WTC11 (cell line): ENCODE measurements at regions not wholly inside any gene's neighbourhood (a gene's known extent, or its start where the extent isn't known, plus 50 kb on each side); places are given as distances from the start of the nearest gene placed in this dataset.

Experiments
- ATAC-seq: fragments of 200-7000 bp; cut with Tn5 transposase; 2 replicates; pipeline ENCODE4 v1.10.0; 2021; ENCODE audit warnings: mild to moderate bottlenecking, moderate library complexity
- CTCF ChIA-PET: fragments of 300-600 bp; sonication (Branson Sonifier 250); formaldehyde crosslinking; loops from one replicate; lab custom pipeline; 2021; ENCODE audit warnings: antibody characterized with exemption; lab: Charles Lee
- POLR2A ChIA-PET: fragments of 350-600 bp; sonication (Branson Sonifier 250); formaldehyde crosslinking; loops from one replicate; lab custom pipeline; 2021; ENCODE audit warnings: antibody characterized with exemption; lab: Charles Lee
- DNase-seq: peaks from one replicate; pipeline ENCODE4 v3.0.0; 2021; ENCODE audit warnings: low spot score
- H3K27ac Mint-ChIP-seq: 2 replicates; pipeline ENCODE4 v1.8.0; 2021; ENCODE audit warnings: mixed read lengths
- H3K27me3 Mint-ChIP-seq: 2 replicates; pipeline ENCODE4 v1.8.0; 2021; ENCODE audit warnings: low read depth, mild to moderate bottlenecking, moderate library complexity, mixed read lengths
- H3K36me3 Mint-ChIP-seq: 2 replicates; pipeline ENCODE4 v1.8.0; 2021; ENCODE audit warnings: mixed read lengths
- H3K4me1 Mint-ChIP-seq: 2 replicates; pipeline ENCODE4 v1.8.0; 2022; ENCODE audit warnings: mixed read lengths
- H3K4me3 Mint-ChIP-seq: 2 replicates; pipeline ENCODE4 v1.8.0; 2021; ENCODE audit warnings: mild to moderate bottlenecking, moderate library complexity, mixed read lengths
- H3K9me3 Mint-ChIP-seq: 2 replicates; pipeline ENCODE4 v1.8.0; 2021; ENCODE audit warnings: mixed read lengths
- CREM ChIP-seq: sonication (generic); formaldehyde crosslinking; IDR thresholded peaks from 2 replicates; pipeline ENCODE4 v1.8.1; 2022; ENCODE audit warnings: mild to moderate bottlenecking, missing genetic modification reagents, moderate library complexity
- EMX1 ChIP-seq: fragments of 250-450 bp; sonication (Bioruptor Pico); IDR thresholded peaks from 2 replicates; pipeline ENCODE4 v1.8.0; 2021; ENCODE audit warnings: mild to moderate bottlenecking
- ETV6 ChIP-seq: sonication (generic); formaldehyde crosslinking; IDR thresholded peaks from 2 replicates; pipeline ENCODE4 v1.8.1; 2022; ENCODE audit warnings: mild to moderate bottlenecking, missing genetic modification reagents
- FOXK1 ChIP-seq: sonication (generic); formaldehyde crosslinking; IDR thresholded peaks from 2 replicates; pipeline ENCODE4 v1.8.0; 2022; ENCODE audit warnings: mild to moderate bottlenecking, moderate library complexity, missing genetic modification reagents
- FOXP1 ChIP-seq: sonication (generic); formaldehyde crosslinking; IDR thresholded peaks from 2 replicates; pipeline ENCODE4 v1.8.0; 2022; ENCODE audit warnings: missing genetic modification reagents, mild to moderate bottlenecking, moderate library complexity, borderline replicate concordance
- GABPB1 ChIP-seq: sonication (generic); formaldehyde crosslinking; IDR thresholded peaks from 2 replicates; pipeline ENCODE4 v1.8.1; 2023; ENCODE audit warnings: mild to moderate bottlenecking, missing genetic modification reagents
- JUN ChIP-seq: sonication (generic); formaldehyde crosslinking; IDR thresholded peaks from 2 replicates; pipeline ENCODE4 v1.8.0; 2023; ENCODE audit warnings: mild to moderate bottlenecking, missing genetic modification reagents
- KAT7 ChIP-seq: sonication (generic); formaldehyde crosslinking; IDR thresholded peaks from 2 replicates; pipeline ENCODE4 v1.8.1; 2023; ENCODE audit warnings: missing genetic modification reagents, mild to moderate bottlenecking, borderline replicate concordance
- NFE2L1 ChIP-seq: sonication (generic); formaldehyde crosslinking; IDR thresholded peaks from 2 replicates; pipeline ENCODE4 v1.8.1; 2023; ENCODE audit warnings: missing genetic modification reagents
- NR1H2 ChIP-seq: sonication (generic); formaldehyde crosslinking; IDR thresholded peaks from 2 replicates; pipeline ENCODE4 v1.9.0; 2021; ENCODE audit warnings: mild to moderate bottlenecking, moderate library complexity, missing genetic modification reagents
- NR3C1 ChIP-seq: sonication (generic); formaldehyde crosslinking; conservative IDR thresholded peaks from 2 replicates; pipeline ENCODE4 v1.8.1; 2023; ENCODE audit warnings: low read depth, mild to moderate bottlenecking, missing genetic modification reagents
- OVOL2 ChIP-seq: fragments of 250-450 bp; sonication (Bioruptor Pico); IDR thresholded peaks from 2 replicates; pipeline ENCODE4 v1.9.0; 2021; ENCODE audit warnings: mild to moderate bottlenecking, borderline replicate concordance
- SP1 ChIP-seq: sonication (generic); formaldehyde crosslinking; conservative IDR thresholded peaks from 2 replicates; pipeline ENCODE4 v1.8.1; 2022; ENCODE audit warnings: missing genetic modification reagents
- ZNF416 ChIP-seq: fragments of 250-450 bp; sonication (Bioruptor Pico); IDR thresholded peaks from 2 replicates; pipeline ENCODE4 v1.9.0; 2021; ENCODE audit warnings: mild to moderate bottlenecking, inconsistent platforms
- TF ChIP-seq, protein P1 (sequence below): sonication (generic); formaldehyde crosslinking; IDR thresholded peaks from 2 replicates; pipeline ENCODE4 v1.8.1; 2022; ENCODE audit warnings: mild to moderate bottlenecking, moderate library complexity, missing genetic modification reagents
- TF ChIP-seq, protein P2 (sequence below): fragments of 250-450 bp; sonication (Bioruptor Pico); IDR thresholded peaks from 2 replicates; pipeline ENCODE4 v1.9.0; 2021; ENCODE audit warnings: mild to moderate bottlenecking
- TF ChIP-seq, protein P3 (sequence below): fragments of 250-450 bp; sonication (Bioruptor Pico); IDR thresholded peaks from 2 replicates; pipeline ENCODE4 v1.9.0; 2021; ENCODE audit warnings: mild to moderate bottlenecking, borderline replicate concordance
- TF ChIP-seq, protein P4 (sequence below): sonication (generic); formaldehyde crosslinking; IDR thresholded peaks from 2 replicates; pipeline ENCODE4 v1.8.0; 2022; ENCODE audit warnings: mild to moderate bottlenecking, missing genetic modification reagents
- TF ChIP-seq, protein P5 (sequence below): sonication (generic); formaldehyde crosslinking; IDR thresholded peaks from 2 replicates; pipeline ENCODE4 v1.8.0; 2022; ENCODE audit warnings: mild to moderate bottlenecking, missing genetic modification reagents
- TF ChIP-seq, protein P6 (sequence below): sonication (generic); formaldehyde crosslinking; IDR thresholded peaks from 2 replicates; pipeline ENCODE4 v1.8.0; 2023; ENCODE audit warnings: mild to moderate bottlenecking, missing genetic modification reagents

DNA sequence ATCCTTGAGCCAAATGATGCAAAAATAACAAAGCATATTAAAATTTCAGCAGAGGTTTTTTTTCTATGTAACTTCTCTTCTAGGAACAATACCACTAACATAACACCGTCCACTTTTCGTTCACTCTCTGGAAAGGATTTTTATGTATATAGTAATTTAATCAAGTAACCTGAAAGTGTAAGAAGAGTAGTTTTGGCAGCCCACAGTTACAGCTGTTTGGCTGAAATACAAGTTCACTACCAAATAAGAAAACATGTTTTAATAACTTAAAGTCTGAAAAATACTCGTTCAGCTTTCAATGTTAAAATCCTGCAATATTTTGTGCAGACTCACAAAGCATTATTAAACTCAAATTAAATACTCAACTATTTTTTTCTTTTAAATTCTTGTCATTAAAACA lies 896.8 kb upstream of the ADGRL4 start:
- ATAC-seq: no peak
- Mint-ChIP-seq H3K4me1 (no peaks in the 10 kb centered on the region), H3K27ac (no peak overlapping the region), H3K27me3 (peaks cover 4% of the 10 kb centered on the region), H3K4me3 (no peak overlapping the region), H3K9me3 (peaks cover 27% of the 10 kb centered on the region), H3K36me3 (peaks cover 25% of the 10 kb centered on the region)
- DNase-seq: no peak
- POLR2A ChIA-PET: no interaction called here
- CTCF ChIA-PET: no interaction called here
- TF ChIP-seq ZNF416 (CRISPR knock-in tag): no peak
- TF ChIP-seq NR3C1: no peak
- TF ChIP-seq FOXP1: no peak
- no peak for TF ChIP-seq KAT7 (CRISPR knock-in tag)
- no peak for TF ChIP-seq ETV6
- TF ChIP-seq, protein P1, sequence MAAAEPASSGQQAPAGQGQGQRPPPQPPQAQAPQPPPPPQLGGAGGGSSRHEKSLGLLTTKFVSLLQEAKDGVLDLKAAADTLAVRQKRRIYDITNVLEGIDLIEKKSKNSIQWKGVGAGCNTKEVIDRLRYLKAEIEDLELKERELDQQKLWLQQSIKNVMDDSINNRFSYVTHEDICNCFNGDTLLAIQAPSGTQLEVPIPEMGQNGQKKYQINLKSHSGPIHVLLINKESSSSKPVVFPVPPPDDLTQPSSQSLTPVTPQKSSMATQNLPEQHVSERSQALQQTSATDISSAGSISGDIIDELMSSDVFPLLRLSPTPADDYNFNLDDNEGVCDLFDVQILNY: no peak
- no peak for TF ChIP-seq OVOL2 (CRISPR knock-in tag)
- TF ChIP-seq, protein P2, sequence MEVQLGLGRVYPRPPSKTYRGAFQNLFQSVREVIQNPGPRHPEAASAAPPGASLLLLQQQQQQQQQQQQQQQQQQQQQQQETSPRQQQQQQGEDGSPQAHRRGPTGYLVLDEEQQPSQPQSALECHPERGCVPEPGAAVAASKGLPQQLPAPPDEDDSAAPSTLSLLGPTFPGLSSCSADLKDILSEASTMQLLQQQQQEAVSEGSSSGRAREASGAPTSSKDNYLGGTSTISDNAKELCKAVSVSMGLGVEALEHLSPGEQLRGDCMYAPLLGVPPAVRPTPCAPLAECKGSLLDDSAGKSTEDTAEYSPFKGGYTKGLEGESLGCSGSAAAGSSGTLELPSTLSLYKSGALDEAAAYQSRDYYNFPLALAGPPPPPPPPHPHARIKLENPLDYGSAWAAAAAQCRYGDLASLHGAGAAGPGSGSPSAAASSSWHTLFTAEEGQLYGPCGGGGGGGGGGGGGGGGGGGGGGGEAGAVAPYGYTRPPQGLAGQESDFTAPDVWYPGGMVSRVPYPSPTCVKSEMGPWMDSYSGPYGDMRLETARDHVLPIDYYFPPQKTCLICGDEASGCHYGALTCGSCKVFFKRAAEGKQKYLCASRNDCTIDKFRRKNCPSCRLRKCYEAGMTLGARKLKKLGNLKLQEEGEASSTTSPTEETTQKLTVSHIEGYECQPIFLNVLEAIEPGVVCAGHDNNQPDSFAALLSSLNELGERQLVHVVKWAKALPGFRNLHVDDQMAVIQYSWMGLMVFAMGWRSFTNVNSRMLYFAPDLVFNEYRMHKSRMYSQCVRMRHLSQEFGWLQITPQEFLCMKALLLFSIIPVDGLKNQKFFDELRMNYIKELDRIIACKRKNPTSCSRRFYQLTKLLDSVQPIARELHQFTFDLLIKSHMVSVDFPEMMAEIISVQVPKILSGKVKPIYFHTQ: no peak
- TF ChIP-seq, protein P3, sequence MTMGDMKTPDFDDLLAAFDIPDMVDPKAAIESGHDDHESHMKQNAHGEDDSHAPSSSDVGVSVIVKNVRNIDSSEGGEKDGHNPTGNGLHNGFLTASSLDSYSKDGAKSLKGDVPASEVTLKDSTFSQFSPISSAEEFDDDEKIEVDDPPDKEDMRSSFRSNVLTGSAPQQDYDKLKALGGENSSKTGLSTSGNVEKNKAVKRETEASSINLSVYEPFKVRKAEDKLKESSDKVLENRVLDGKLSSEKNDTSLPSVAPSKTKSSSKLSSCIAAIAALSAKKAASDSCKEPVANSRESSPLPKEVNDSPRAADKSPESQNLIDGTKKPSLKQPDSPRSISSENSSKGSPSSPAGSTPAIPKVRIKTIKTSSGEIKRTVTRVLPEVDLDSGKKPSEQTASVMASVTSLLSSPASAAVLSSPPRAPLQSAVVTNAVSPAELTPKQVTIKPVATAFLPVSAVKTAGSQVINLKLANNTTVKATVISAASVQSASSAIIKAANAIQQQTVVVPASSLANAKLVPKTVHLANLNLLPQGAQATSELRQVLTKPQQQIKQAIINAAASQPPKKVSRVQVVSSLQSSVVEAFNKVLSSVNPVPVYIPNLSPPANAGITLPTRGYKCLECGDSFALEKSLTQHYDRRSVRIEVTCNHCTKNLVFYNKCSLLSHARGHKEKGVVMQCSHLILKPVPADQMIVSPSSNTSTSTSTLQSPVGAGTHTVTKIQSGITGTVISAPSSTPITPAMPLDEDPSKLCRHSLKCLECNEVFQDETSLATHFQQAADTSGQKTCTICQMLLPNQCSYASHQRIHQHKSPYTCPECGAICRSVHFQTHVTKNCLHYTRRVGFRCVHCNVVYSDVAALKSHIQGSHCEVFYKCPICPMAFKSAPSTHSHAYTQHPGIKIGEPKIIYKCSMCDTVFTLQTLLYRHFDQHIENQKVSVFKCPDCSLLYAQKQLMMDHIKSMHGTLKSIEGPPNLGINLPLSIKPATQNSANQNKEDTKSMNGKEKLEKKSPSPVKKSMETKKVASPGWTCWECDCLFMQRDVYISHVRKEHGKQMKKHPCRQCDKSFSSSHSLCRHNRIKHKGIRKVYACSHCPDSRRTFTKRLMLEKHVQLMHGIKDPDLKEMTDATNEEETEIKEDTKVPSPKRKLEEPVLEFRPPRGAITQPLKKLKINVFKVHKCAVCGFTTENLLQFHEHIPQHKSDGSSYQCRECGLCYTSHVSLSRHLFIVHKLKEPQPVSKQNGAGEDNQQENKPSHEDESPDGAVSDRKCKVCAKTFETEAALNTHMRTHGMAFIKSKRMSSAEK: no peak
- TF ChIP-seq, protein P4, sequence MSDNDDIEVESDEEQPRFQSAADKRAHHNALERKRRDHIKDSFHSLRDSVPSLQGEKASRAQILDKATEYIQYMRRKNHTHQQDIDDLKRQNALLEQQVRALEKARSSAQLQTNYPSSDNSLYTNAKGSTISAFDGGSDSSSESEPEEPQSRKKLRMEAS: no peak
- TF ChIP-seq NR1H2 (CRISPR knock-in tag): no peak
- no peak for TF ChIP-seq FOXK1 (CRISPR knock-in tag)

DNA sequence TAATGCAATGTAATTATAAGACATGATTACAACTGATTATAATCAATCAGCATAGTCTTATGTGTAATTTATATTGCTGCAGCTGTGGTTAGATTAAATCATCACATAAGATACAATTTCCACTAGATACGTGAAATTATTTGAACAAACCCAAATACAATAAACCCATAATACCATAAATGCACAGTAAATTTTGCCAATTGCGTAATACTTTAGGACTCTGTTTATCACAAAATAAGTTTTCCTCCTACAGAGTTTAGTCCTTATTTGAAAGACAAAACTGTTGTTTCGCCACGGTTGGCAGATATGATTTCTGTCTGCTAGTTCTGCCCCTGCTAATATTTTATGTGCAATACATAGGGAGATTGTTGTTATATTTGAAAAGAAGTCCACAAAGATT lies 895.9 kb upstream of the ADGRL4 start:
- no peak for DNase-seq
- CTCF ChIA-PET: no interaction called here
- TF ChIP-seq ZNF416 (CRISPR knock-in tag) (no peak), JUN (CRISPR knock-in tag) (no peak), OVOL2 (CRISPR knock-in tag) (no peak), GABPB1 (no peak), SP1 (no peak), NFE2L1 (CRISPR knock-in tag) (no peak), EMX1 (CRISPR knock-in tag) (no peak), CREM (CRISPR knock-in tag) (no peak)
- TF ChIP-seq, protein P5, sequence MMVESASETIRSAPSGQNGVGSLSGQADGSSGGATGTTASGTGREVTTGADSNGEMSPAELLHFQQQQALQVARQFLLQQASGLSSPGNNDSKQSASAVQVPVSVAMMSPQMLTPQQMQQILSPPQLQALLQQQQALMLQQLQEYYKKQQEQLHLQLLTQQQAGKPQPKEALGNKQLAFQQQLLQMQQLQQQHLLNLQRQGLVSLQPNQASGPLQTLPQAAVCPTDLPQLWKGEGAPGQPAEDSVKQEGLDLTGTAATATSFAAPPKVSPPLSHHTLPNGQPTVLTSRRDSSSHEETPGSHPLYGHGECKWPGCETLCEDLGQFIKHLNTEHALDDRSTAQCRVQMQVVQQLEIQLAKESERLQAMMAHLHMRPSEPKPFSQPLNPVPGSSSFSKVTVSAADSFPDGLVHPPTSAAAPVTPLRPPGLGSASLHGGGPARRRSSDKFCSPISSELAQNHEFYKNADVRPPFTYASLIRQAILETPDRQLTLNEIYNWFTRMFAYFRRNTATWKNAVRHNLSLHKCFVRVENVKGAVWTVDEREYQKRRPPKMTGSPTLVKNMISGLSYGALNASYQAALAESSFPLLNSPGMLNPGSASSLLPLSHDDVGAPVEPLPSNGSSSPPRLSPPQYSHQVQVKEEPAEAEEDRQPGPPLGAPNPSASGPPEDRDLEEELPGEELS (CRISPR knock-in tag): no peak
- TF ChIP-seq, protein P6, sequence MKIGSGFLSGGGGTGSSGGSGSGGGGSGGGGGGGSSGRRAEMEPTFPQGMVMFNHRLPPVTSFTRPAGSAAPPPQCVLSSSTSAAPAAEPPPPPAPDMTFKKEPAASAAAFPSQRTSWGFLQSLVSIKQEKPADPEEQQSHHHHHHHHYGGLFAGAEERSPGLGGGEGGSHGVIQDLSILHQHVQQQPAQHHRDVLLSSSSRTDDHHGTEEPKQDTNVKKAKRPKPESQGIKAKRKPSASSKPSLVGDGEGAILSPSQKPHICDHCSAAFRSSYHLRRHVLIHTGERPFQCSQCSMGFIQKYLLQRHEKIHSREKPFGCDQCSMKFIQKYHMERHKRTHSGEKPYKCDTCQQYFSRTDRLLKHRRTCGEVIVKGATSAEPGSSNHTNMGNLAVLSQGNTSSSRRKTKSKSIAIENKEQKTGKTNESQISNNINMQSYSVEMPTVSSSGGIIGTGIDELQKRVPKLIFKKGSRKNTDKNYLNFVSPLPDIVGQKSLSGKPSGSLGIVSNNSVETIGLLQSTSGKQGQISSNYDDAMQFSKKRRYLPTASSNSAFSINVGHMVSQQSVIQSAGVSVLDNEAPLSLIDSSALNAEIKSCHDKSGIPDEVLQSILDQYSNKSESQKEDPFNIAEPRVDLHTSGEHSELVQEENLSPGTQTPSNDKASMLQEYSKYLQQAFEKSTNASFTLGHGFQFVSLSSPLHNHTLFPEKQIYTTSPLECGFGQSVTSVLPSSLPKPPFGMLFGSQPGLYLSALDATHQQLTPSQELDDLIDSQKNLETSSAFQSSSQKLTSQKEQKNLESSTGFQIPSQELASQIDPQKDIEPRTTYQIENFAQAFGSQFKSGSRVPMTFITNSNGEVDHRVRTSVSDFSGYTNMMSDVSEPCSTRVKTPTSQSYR (CRISPR knock-in tag): no peak

More for the DNA sequence above, 895.9 kb upstream of the ADGRL4 start:
- H3K9me3 Mint-ChIP-seq: peaks cover 27% of the 10 kb centered on the region
- no peaks in the 10 kb centered on the region for H3K4me1 Mint-ChIP-seq
- POLR2A ChIA-PET: no interaction called here
- H3K36me3 Mint-ChIP-seq: peaks cover 25% of the 10 kb centered on the region
- H3K4me3 Mint-ChIP-seq: no peak overlapping the region
- H3K27ac Mint-ChIP-seq: no peak overlapping the region
- ATAC-seq: no peak
- peaks cover under 1% of the 10 kb centered on the region for H3K27me3 Mint-ChIP-seq
